ENCODE measurements at regions not wholly inside any gene's neighbourhood (a gene's known extent, or its start where the extent isn't known, plus 50 kb on each side); places are given as distances from the start of the nearest gene placed in this dataset.

DNA sequence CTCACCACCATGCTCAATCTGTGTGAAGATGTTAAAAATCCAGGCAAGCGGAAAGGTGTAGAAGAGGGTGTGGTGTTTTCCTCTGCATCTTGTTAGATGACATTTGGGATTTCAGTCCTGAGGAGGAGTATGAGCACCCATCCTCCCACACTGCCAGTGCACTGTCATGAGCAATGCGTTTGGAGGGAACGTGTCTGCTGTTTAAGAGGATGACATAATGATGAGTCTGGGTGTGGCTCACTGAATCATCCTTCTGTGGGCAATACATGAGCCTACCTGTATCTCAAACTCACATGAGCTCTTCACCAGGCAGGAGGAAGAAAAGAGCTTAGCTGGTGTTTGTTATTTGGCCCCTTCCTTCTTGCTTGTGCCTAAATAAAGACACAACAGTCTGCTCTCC is 67.9 kb upstream of the ARX start (continued):
- no peak for TF ChIP-seq ZNF462 (CRISPR knock-in tag; IDR thresholded peaks at IDR 0.05)
- TF ChIP-seq, protein P1, sequence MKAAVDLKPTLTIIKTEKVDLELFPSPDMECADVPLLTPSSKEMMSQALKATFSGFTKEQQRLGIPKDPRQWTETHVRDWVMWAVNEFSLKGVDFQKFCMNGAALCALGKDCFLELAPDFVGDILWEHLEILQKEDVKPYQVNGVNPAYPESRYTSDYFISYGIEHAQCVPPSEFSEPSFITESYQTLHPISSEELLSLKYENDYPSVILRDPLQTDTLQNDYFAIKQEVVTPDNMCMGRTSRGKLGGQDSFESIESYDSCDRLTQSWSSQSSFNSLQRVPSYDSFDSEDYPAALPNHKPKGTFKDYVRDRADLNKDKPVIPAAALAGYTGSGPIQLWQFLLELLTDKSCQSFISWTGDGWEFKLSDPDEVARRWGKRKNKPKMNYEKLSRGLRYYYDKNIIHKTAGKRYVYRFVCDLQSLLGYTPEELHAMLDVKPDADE (IDR thresholded peaks at IDR 0.05): no peak

DNA sequence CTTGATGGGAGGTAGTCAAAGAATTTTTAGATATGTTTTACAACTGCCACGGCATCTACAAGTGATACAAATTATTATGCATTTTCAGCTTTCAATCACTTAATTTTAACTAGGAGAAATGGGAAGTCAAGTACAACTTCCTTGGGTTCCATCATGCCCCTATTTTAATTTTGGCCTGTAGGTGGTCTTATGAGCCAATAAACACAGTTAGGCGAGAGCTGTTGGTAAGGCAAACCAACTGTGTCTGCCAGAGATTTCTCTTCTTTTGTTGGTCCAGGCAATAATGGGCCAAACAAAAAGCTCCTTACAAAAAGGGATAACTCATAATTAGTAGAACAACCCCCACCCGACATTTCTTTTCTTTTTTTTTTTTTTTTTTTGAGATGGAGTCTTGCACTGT is 63.3 kb upstream of the ARX start:
- Histone ChIP-seq H3K27ac (ENCODE audit: low read depth) (no peak overlapping the region), H3K36me3 (ENCODE audit: insufficient read depth) (no peaks in the 10 kb centered on the region), H3K4me3 (no peak overlapping the region), H2AFZ (no peak overlapping the region), H3F3A (replicated peaks; ENCODE audit: low read depth) (no peaks in the 10 kb centered on the region), H3K4me2 (no peak overlapping the region), H3K79me2 (replicated peaks; ENCODE audit: insufficient read depth) (no peaks in the 10 kb centered on the region), H3K27me3 (ENCODE audit: insufficient read depth) (no peaks in the 10 kb centered on the region), H4K20me1 (replicated peaks; ENCODE audit: insufficient read depth) (no peaks in the 10 kb centered on the region), H3K9me2 (ENCODE audit: insufficient read depth) (no peaks in the 10 kb centered on the region), H3K4me1 (ENCODE audit: insufficient read depth) (no peaks in the 10 kb centered on the region)
- H3K4me3 Mint-ChIP-seq: no peak overlapping the region
- no peaks in the 10 kb centered on the region for H3K27me3 Mint-ChIP-seq (ENCODE audit: insufficient read depth, low read depth, poor library complexity)
- H3K36me3 Mint-ChIP-seq (ENCODE audit: low read depth): no peaks in the 10 kb centered on the region
- H3K4me1 Mint-ChIP-seq: 0 out of 3 replicates have a peak, but pooled peaks cover 3% of the 10 kb centered on the region
- TF ChIP-seq ZNF114 (CRISPR knock-in tag; IDR thresholded peaks at IDR 0.05) (no peak), REST (IDR thresholded peaks at IDR 0.05; ENCODE audit: unreplicated experiment) (no peak), EZH2 (IDR thresholded peaks at IDR 0.05; ENCODE audit: low read depth, unreplicated experiment) (no peak), STAT1 (IDR thresholded peaks at IDR 0.05; ENCODE audit: unreplicated experiment) (no peak), NANOG (IDR thresholded peaks at IDR 0.05; ENCODE audit: borderline replicate concordance) (no peak)
- TF ChIP-seq, protein P2, sequence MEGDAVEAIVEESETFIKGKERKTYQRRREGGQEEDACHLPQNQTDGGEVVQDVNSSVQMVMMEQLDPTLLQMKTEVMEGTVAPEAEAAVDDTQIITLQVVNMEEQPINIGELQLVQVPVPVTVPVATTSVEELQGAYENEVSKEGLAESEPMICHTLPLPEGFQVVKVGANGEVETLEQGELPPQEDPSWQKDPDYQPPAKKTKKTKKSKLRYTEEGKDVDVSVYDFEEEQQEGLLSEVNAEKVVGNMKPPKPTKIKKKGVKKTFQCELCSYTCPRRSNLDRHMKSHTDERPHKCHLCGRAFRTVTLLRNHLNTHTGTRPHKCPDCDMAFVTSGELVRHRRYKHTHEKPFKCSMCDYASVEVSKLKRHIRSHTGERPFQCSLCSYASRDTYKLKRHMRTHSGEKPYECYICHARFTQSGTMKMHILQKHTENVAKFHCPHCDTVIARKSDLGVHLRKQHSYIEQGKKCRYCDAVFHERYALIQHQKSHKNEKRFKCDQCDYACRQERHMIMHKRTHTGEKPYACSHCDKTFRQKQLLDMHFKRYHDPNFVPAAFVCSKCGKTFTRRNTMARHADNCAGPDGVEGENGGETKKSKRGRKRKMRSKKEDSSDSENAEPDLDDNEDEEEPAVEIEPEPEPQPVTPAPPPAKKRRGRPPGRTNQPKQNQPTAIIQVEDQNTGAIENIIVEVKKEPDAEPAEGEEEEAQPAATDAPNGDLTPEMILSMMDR (conservative IDR thresholded peaks at IDR 0.05; ENCODE audit: low read depth in 2 of 2): peak in 1 of 2 experiments; percentile 12; a peak in 1 of 4 replicates
- H3K27ac Mint-ChIP-seq: no peak overlapping the region
- peak; percentile 1 for DNase-seq (ENCODE audit: low spot score)
- H3K9me3 Mint-ChIP-seq: no peaks in the 10 kb centered on the region
- no peak for ATAC-seq
